HG02588 (cell line): ENCODE measurements at regions not wholly inside any gene's neighbourhood (a gene's known extent, or its start where the extent isn't known, plus 50 kb on each side); places are given as distances from the start of the nearest gene placed in this dataset.
"Not testable (repeated sequence)": the region's sequence is repeated elsewhere in the genome, so short reads cannot be mapped to it uniquely, and the experiment has no call there.

ENCODE experiments used
- ATAC-seq: cut with Tn5 transposase; IDR thresholded peaks from one replicate; pipeline ENCODE4 v1.9.1; 2021; ENCODE audit warnings: mild to moderate bottlenecking, moderate library complexity; ENCODE audit not compliant: unreplicated experiment

GRCh38 chr3:194939949-194940770 is 254.5 kb downstream of the FAM43A start:
- no peak for ATAC-seq

GRCh38 chr3:194941360-194941955 is 255.8 kb downstream of the FAM43A start:
- ATAC-seq = no peak

GRCh38 chr3:194941956-194942511 is 256.4 kb downstream of the FAM43A start:
- ATAC-seq = no peak

GRCh38 chr3:194944526-194944925 is 258.8 kb downstream of the FAM43A start:
- no peak for ATAC-seq

GRCh38 chr3:194945508-194945907 is 259.8 kb downstream of the FAM43A start:
- ATAC-seq = no peak

- ATAC-seq = no peak
These were observed 260.4 kb downstream of the FAM43A start for GRCh38 chr3:194946091-194946490.

GRCh38 chr3:194949592-194949991 is 263.9 kb downstream of the FAM43A start:
- no peak for ATAC-seq

- ATAC-seq = no peak
These were observed 265.4 kb downstream of the FAM43A start for GRCh38 chr3:194950906-194951628.

GRCh38 chr3:194951629-194951920 is 265.9 kb downstream of the FAM43A start:
- ATAC-seq = not testable (repeated sequence)

- no peak for ATAC-seq
These were observed 266.4 kb downstream of the FAM43A start for GRCh38 chr3:194951931-194952582.

- ATAC-seq = no peak
These were observed 267.2 kb downstream of the FAM43A start for GRCh38 chr3:194952841-194953241.

- ATAC-seq = no peak
These were observed 267.6 kb downstream of the FAM43A start for GRCh38 chr3:194953291-194953690.

GRCh38 chr3:194955546-194955945 is 269.9 kb downstream of the FAM43A start:
- no peak for ATAC-seq

- no peak for ATAC-seq
These were observed 270.5 kb downstream of the FAM43A start for GRCh38 chr3:194955979-194956696.

- no peak for ATAC-seq
These were observed 271.2 kb downstream of the FAM43A start for GRCh38 chr3:194956697-194957396.

- no peak for ATAC-seq
These were observed 272.1 kb downstream of the FAM43A start for GRCh38 chr3:194957743-194958240.

- no peak for ATAC-seq
These were observed 273.5 kb downstream of the FAM43A start for GRCh38 chr3:194959217-194959616.

- ATAC-seq = not testable (repeated sequence)
These were observed 274.0 kb downstream of the FAM43A start for GRCh38 chr3:194959666-194960065.

GRCh38 chr3:194960446-194961032 is 274.9 kb downstream of the FAM43A start:
- no peak for ATAC-seq
